ENCODE measurements at regions not wholly inside any gene's neighbourhood (a gene's known extent, or its start where the extent isn't known, plus 50 kb on each side); places are given as distances from the start of the nearest gene placed in this dataset.

DNA sequence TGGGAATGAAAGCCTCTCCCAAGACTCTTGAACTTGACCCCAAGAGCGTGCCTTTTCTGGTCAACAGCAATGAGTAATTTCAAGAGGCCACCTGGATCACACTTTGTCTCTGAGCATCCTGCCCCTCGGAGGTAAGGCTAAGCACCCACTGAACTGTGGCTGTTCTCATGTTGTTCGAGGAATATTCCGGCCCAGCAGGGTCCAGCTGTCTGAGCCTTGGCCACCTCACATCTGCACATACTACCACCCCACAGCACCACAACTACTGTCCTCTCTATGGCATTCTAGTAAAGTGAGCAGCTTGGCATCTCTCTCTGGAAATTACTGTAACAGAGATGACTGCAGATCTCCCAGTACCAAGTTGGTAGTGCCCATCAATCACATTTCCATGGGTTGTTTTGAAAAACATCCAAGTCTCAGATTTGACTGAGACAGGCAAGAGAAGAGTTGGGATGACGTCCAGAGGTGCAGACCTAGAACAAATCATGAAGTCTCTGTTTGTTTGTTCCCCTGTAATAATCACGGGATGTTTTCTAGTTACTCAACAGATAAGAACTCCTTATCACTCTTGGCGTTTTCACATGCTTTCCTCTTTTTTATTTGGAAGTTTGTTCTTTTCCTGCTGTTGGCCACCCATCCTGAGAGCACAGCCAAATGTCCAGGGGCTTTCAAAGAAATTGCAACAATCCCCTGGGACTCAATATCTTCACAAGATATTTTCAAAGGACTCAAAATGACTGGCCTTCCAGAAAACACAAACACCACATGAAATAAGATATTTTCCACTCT is 336.0 kb upstream of the TNP1 start:
- Histone ChIP-seq H3K4me1 (ENCODE audit: control insufficient read depth in 1 of 2, insufficient read depth in 1 of 2, low read depth in 1 of 2, low read length in 1 of 2) (no peaks in the 10 kb centered on the region), H3K9me3 (no peaks in the 10 kb centered on the region), H3K27me3 (peaks cover 3% of the 10 kb centered on the region), H3K36me3 (no peaks in the 10 kb centered on the region), H3K4me3 (ENCODE audit: low read depth in 1 of 2, low read length in 1 of 2) (no peak overlapping the region), H3K27ac (no peak overlapping the region)
- TF ChIP-seq CTCF (IDR thresholded peaks at IDR 0.05): no peak

DNA sequence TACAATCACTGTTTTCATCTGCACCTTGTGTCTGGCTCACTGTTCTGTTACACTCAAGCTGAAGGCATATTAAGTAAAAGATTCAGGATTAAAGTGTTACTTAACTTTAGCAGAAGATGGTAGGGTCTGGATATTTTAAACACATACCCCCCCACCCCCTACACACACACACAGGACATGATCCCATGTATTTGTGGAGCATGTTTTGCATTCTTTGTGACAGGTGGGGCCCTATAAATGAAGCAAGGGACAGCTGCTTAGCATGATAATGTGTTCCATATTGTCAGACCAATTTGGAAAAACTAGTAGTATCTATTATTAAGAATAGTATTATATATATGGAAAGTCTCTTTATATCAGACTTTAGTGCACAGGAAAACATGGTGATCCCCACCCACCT is 335.2 kb upstream of the TNP1 start:
- Histone ChIP-seq H3K4me3 (ENCODE audit: low read depth in 1 of 2, low read length in 1 of 2) (no peak overlapping the region), H3K36me3 (no peaks in the 10 kb centered on the region), H3K4me1 (ENCODE audit: control insufficient read depth in 1 of 2, insufficient read depth in 1 of 2, low read depth in 1 of 2, low read length in 1 of 2) (no peaks in the 10 kb centered on the region), H3K27me3 (peaks cover 3% of the 10 kb centered on the region), H3K27ac (no peak overlapping the region), H3K9me3 (no peaks in the 10 kb centered on the region)
- TF ChIP-seq CTCF (IDR thresholded peaks at IDR 0.05): no peak

DNA sequence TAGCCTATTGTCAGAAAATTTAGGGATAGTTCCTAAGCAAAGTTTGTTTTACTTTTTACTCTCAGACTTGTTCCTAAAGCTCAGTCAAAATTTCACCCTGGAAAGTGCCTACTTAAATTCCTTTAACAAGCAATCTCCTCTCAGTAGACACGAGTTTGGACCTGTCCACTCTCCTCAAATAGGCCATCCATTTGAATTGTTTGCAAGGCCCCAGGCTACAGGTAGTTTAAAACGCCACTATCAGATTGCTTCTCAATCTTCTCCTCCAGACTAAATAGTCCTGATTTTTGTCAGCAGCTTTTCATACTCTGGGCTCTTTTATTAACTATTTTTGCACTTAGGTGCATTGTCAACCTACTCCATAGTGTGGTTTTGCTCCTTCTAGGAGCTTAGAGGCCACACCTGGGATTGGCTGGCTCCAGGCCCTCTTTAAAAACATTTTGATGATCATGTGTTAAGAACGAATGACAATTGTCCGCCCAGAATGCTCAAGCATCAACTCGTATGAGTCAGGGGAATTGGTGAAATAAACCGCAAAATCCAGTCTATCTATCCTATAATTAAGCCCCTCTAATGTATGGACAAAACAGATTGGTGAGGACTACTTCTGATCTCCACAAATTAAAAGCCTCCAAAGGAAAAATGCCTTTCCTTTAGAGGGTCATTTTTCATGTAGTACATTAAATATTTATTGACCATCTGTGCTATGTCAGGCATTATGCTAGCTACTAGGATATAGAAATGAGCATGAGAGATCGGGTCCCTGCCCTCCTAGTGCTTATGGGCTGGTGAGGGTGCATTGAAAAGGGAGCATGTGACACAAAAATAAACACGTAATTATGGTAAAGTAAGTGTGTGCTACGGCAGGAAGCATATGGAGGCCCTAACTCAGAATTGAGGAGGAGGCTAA is 333.8 kb upstream of the TNP1 start:
- Histone ChIP-seq H3K27me3 (no peaks in the 10 kb centered on the region), H3K27ac (no peak overlapping the region), H3K36me3 (no peaks in the 10 kb centered on the region), H3K9me3 (no peaks in the 10 kb centered on the region), H3K4me1 (ENCODE audit: control insufficient read depth in 1 of 2, insufficient read depth in 1 of 2, low read depth in 1 of 2, low read length in 1 of 2) (no peaks in the 10 kb centered on the region), H3K4me3 (ENCODE audit: low read depth in 1 of 2, low read length in 1 of 2) (no peak overlapping the region)
- TF ChIP-seq CTCF (IDR thresholded peaks at IDR 0.05): no peak

GRCh38 chr2:217192366-217192765 is 332.5 kb upstream of the TNP1 start:
- H3K4me1 ChIP-seq (ENCODE audit: control insufficient read depth in 1 of 2, insufficient read depth in 1 of 2, low read depth in 1 of 2, low read length in 1 of 2): no peaks in the 10 kb centered on the region
- H3K9me3 ChIP-seq: no peaks in the 10 kb centered on the region
- no peak overlapping the region for H3K27ac ChIP-seq
- H3K36me3 ChIP-seq: no peaks in the 10 kb centered on the region
- H3K27me3 ChIP-seq: no peaks in the 10 kb centered on the region
- H3K4me3 ChIP-seq (ENCODE audit: low read depth in 1 of 2, low read length in 1 of 2): no peak overlapping the region
- TF ChIP-seq CTCF (IDR thresholded peaks at IDR 0.05): no peak

DNA sequence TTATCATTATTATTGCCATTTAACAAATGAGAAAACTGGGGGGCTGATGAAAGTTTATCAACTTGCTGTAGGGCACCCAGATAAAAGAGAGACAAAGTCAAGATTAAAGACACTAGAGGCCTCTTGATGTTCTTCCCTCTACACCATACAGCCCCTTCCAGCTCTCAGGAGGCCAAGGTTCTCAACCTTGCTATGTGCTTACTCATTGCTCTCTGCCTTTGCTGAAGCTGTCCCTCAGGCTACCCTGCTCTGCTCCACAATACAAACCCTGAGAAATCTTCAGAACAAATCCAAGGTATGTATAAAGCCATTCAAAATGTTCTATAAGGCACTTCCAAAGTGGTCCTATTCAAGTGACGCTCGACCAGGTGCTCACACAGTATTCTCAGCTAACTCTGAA is 329.9 kb upstream of the TNP1 start:
- H3K36me3 ChIP-seq: no peaks in the 10 kb centered on the region
- no peak overlapping the region for H3K4me3 ChIP-seq (ENCODE audit: low read depth in 1 of 2, low read length in 1 of 2)
- H3K27me3 ChIP-seq: no peaks in the 10 kb centered on the region
- TF ChIP-seq CTCF (IDR thresholded peaks at IDR 0.05): no peak
- H3K9me3 ChIP-seq: no peaks in the 10 kb centered on the region
- no peaks in the 10 kb centered on the region for H3K4me1 ChIP-seq (ENCODE audit: control insufficient read depth in 1 of 2, insufficient read depth in 1 of 2, low read depth in 1 of 2, low read length in 1 of 2)
- H3K27ac ChIP-seq: no peak overlapping the region

All from neutrophil (primary cell).